Lower leg skin (tissue), 4 donors: ENCODE measurements at regions not wholly inside any gene's neighbourhood (a gene's known extent, or its start where the extent isn't known, plus 50 kb on each side); places are given as distances from the start of the nearest gene placed in this dataset.
A peak's percentile ranks its signal among the peaks of the same experiment; 100 is the strongest.

Experiments
- DNase-seq, 2 donors: peaks; one replicate each; pipeline ENCODE4 v3.0.0-alpha.2; 2019; ENCODE audit warnings: low spot score in 2 of 2
- H3K4me3 ChIP-seq: fragments of 200-600 bp; sonication (generic); 2 replicates; pipeline ENCODE4 v1.5.1; 2017; ENCODE audit warnings: mild to moderate bottlenecking, low read depth; ENCODE audit not compliant: poor library complexity, severe bottlenecking
- POLR2A ChIP-seq, 2 donors: fragments of 450-650 bp; IDR thresholded peaks; one replicate each; pipeline ENCODE4 v1.6.1; 2016 to 2017; ENCODE audit warnings: antibody characterized with exemption in 2 of 2, mild to moderate bottlenecking in 1 of 2, moderate library complexity in 1 of 2
- WGBS, 2 donors: methylation state at CpG; one replicate each; pipeline ENCODE4 v1.1.5; 2018; 5-methylcytosine and 5-hydroxymethylcytosine counted together
- intact Hi-C: fragments of 100-400 bp; cut with DNase I; formaldehyde crosslinking; loops from one replicate; pipeline ENCODE4 v1.15.0; 2023; ENCODE audit warnings: low total_unique reads
- TF ChIP-seq, protein P1 (sequence below), 3 donors: fragments of 450-650 bp; IDR thresholded peaks; one replicate each; pipeline ENCODE4 v1.5.1; 2016; ENCODE audit warnings: antibody characterized with exemption in 3 of 3, mild to moderate bottlenecking in 3 of 3, moderate library complexity in 2 of 3

- intact Hi-C loops = no loop called here
- H3K4me3 ChIP-seq = no peak overlapping the region
- WGBS, 2 donors = 47 to 58% methylated on average over 4 of the region's 4 CpGs
- DNase-seq = no peak
- TF ChIP-seq POLR2A (IDR thresholded peaks at IDR 0.05) = no peak
- TF ChIP-seq, protein P1, sequence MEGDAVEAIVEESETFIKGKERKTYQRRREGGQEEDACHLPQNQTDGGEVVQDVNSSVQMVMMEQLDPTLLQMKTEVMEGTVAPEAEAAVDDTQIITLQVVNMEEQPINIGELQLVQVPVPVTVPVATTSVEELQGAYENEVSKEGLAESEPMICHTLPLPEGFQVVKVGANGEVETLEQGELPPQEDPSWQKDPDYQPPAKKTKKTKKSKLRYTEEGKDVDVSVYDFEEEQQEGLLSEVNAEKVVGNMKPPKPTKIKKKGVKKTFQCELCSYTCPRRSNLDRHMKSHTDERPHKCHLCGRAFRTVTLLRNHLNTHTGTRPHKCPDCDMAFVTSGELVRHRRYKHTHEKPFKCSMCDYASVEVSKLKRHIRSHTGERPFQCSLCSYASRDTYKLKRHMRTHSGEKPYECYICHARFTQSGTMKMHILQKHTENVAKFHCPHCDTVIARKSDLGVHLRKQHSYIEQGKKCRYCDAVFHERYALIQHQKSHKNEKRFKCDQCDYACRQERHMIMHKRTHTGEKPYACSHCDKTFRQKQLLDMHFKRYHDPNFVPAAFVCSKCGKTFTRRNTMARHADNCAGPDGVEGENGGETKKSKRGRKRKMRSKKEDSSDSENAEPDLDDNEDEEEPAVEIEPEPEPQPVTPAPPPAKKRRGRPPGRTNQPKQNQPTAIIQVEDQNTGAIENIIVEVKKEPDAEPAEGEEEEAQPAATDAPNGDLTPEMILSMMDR (IDR thresholded peaks at IDR 0.05) = no peak
Observed at GRCh38 chr4:30945586-30945985, 225.4 kb downstream of the PCDH7 start.

DNA sequence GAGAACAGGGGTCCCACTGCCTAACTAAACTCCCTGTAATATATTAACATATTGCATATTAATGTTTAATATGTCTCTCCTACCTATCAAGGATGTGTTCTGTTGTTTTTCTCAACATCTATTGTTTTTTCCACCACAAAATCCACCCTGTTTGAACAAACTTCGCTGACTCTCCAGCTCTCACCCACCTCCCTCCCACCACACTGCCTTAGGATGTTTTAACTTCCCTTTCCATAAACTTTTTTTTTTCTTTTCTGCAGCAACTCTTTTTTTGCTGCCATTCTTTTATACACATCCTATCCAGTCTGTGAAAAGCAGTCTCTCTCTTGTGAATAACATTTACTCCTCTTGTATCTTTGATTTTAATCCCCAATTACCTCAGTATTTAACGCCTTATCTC lies 226.1 kb downstream of the PCDH7 start:
- intact Hi-C loops = no loop called here
- DNase-seq = no peak
- no peak overlapping the region for H3K4me3 ChIP-seq
- WGBS, 2 donors = 81 to 86% methylated on average over 2 of the region's 2 CpGs
- TF ChIP-seq POLR2A (IDR thresholded peaks at IDR 0.05) = no peak
- TF ChIP-seq, protein P1 (IDR thresholded peaks at IDR 0.05) = no peak

DNA sequence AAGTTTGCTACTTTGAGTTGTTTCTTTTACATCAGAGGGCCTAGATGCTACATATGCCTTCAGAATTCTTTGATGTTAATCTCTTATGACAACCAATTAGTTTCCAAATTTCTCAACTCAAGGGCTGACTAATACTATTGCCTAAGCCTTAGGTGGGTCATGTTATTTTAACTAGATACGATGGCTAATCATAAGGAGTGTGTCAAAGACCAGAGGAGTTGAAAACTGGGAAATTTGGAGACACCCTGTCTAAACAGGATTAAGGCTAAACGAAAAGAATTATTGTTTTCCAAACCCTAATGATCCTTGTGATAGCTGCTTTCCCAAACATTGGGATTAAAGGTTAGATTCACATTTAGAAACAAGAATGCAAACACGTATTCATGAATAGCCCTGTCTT lies 228.5 kb downstream of the PCDH7 start:
- intact Hi-C loops = no loop called here

GRCh38 chr4:30950737-30951136 lies 230.6 kb downstream of the PCDH7 start:
- TF ChIP-seq POLR2A (IDR thresholded peaks at IDR 0.05) = no peak
- TF ChIP-seq, protein P1 (IDR thresholded peaks at IDR 0.05) = no peak
- peak in 1 of 2 donors; percentile 80 for DNase-seq

More for the DNA sequence above, 228.5 kb downstream of the PCDH7 start:
- no peak for DNase-seq
- TF ChIP-seq POLR2A (IDR thresholded peaks at IDR 0.05) = no peak
- TF ChIP-seq, protein P1 (IDR thresholded peaks at IDR 0.05) = no peak
- WGBS, 2 donors = 49 to 52% methylated on average over 3 of the region's 3 CpGs
- no peak overlapping the region for H3K4me3 ChIP-seq

DNA sequence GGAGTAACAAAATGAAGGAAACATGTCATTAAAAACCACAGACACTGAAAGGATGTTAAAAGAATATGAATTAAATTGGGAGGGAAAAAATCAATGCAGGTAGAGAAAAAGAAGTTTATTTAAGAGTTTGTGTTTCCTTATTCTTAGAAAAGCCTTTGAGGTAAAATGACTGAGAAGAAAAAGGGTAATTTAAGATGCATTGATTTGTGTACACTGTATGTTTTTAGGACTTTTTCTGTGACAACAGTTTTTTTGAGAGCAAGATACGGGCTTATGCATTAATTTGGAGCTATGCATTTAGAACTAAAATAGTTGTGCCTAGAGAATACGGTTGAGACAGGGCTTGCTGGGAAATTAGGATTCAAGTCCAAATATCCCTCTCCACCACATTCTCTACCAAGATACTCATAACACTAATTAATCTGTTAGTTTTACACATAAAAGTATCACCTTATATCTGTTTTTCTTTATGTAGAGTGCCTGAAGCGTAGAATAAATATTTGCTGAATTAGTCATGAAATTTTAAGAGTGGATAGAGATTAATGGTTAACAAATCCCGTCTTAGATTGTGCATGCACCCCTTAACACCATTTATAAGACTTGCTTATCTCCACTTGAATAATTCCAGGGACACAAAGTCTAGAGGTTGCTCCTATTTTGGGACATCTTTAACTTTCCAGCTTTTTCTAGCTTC lies 232.5 kb downstream of the PCDH7 start:
- intact Hi-C loops = no loop called here
- H3K4me3 ChIP-seq = no peak overlapping the region
- no peak for DNase-seq
- 69 to 73% methylated on average over 4 of the region's 4 CpGs for WGBS, 2 donors
- TF ChIP-seq, protein P1 (IDR thresholded peaks at IDR 0.05) = no peak
- TF ChIP-seq POLR2A (IDR thresholded peaks at IDR 0.05) = no peak

More at GRCh38 chr4:30950737-30951136, 230.6 kb downstream of the PCDH7 start:
- 37 to 58% methylated on average over 3 of the region's 3 CpGs for WGBS, 2 donors
- H3K4me3 ChIP-seq = no peak overlapping the region
- intact Hi-C loops = no loop called here

- H3K4me3 ChIP-seq = no peak overlapping the region
- no peak for DNase-seq
- WGBS, 2 donors = 64 to 68% methylated on average over 1 of the region's 1 CpG
- intact Hi-C loops = no loop called here
- TF ChIP-seq POLR2A (IDR thresholded peaks at IDR 0.05) = no peak
- TF ChIP-seq, protein P1 (IDR thresholded peaks at IDR 0.05) = no peak
Observed at GRCh38 chr4:30953799-30954198, 233.6 kb downstream of the PCDH7 start.
